Spleen (tissue), 11 donors: ENCODE measurements at regions not wholly inside any gene's neighbourhood (a gene's known extent, or its start where the extent isn't known, plus 50 kb on each side); places are given as distances from the start of the nearest gene placed in this dataset.

Experiments
- DNase-seq: peaks from one replicate; pipeline ENCODE4 v3.0.0-alpha.2; 2020
- H3K27ac ChIP-seq, 8 donors: fragments of 200-600 bp; sonication (generic) in 7 of 8; 1 replicate in 4 of 8; 2 replicates in 4 of 8; pipeline versions ENCODE4 v1.5.0 to v1.8.0; 2016 to 2021; ENCODE audit warnings: inconsistent platforms in 4 of 8, mild to moderate bottlenecking in 4 of 8, moderate library complexity in 1 of 8
- H3K27me3 ChIP-seq, 7 donors: fragments of 200-600 bp; sonication (generic) in 6 of 7; replicated peaks in 1 of 7; 1 replicate in 4 of 7; 2 replicates in 3 of 7; pipeline versions ENCODE4 v1.5.0 to v1.8.0; 2016 to 2021; ENCODE audit warnings: inconsistent platforms in 3 of 7, mild to moderate bottlenecking in 1 of 7
- H3K36me3 ChIP-seq, 6 donors: fragments of 200-600 bp; sonication (generic) in 5 of 6; 1 replicate in 4 of 6; 2 replicates in 2 of 6; pipeline versions ENCODE4 v1.5.0 to v1.8.0; 2016 to 2021; ENCODE audit warnings: inconsistent platforms in 2 of 6
- H3K4me1 ChIP-seq, 6 donors: fragments of 200-600 bp; sonication (generic) in 5 of 6; 1 replicate in 3 of 6; 2 replicates in 3 of 6; pipeline versions ENCODE4 v1.5.0 to v1.8.0; 2016 to 2021; ENCODE audit warnings: inconsistent platforms in 3 of 6
- H3K4me3 ChIP-seq, 8 donors: fragments of 200-600 bp; sonication (generic) in 7 of 8; 1 replicate in 4 of 8; 2 replicates in 4 of 8; pipeline versions ENCODE4 v1.5.0 to v1.8.0; 2016 to 2021; ENCODE audit warnings: inconsistent platforms in 4 of 8, mild to moderate bottlenecking in 4 of 8, moderate library complexity in 2 of 8
- H3K9me3 ChIP-seq, 8 donors: fragments of 200-600 bp; sonication (generic) in 7 of 8; 1 replicate in 4 of 8; 2 replicates in 4 of 8; pipeline versions ENCODE4 v1.5.0 to v1.8.0; 2016 to 2021; ENCODE audit warnings: inconsistent platforms in 4 of 8
- POLR2A ChIP-seq, 3 donors: fragments of 450-650 bp; IDR thresholded peaks; one replicate each; pipeline ENCODE4 v1.5.1; 2017; ENCODE audit warnings: antibody characterized with exemption in 3 of 3, mild to moderate bottlenecking in 1 of 3
- POLR2AphosphoS5 ChIP-seq, 3 donors: sonication (generic); formaldehyde crosslinking; IDR thresholded peaks; one replicate each; pipeline ENCODE4 v1.5.1; 2017; ENCODE audit warnings: antibody characterized with exemption in 3 of 3
- WGBS, 5 donors: extraction: QIAGEN DNeasy Blood & Tissue Kit in 3 of 5; methylation state at CpG; one replicate each; pipeline versions ENCODE4 v1.1.5 to v1.1.7; 2013 to 2018; 5-methylcytosine and 5-hydroxymethylcytosine counted together
- intact Hi-C: fragments of 100-400 bp; cut with DNase I; formaldehyde crosslinking; loops from one replicate; pipeline ENCODE4 v1.15.0; 2023; ENCODE audit warnings: low total_unique reads
- TF ChIP-seq, protein P1 (sequence below), 11 experiments: fragments of 200-600 bp in 7 of 11; fragments of 450-650 bp in 4 of 11; sonication (generic) in 4 of 11; IDR thresholded peaks in 8 of 11; conservative IDR thresholded peaks in 3 of 11; 1 replicate in 7 of 11; 2 replicates in 4 of 11; pipeline versions ENCODE4 v1.4.0 to v1.8.0; 2016 to 2021; ENCODE audit warnings: antibody characterized with exemption in 11 of 11, inconsistent platforms in 4 of 11, mild to moderate bottlenecking in 1 of 11
- donor health status: healthy with polysubstance abuse.
- donor health status: DM: no; HTN: no; CAD: no; lungs with moderate emphysema.
- donor health status: DM: no; HTN: no; CAD: no.
- donor health status: Bipolar disorder and iron deficiency.
- donor health status: healthy.
- donor health status: DM: no; HTN: no; CAD: no.
- donor health status: DM: yes; HTN: yes; CAD: no.

GRCh38 chr6:14709066-14709670 is 536.7 kb upstream of the JARID2 start:
- H3K27ac ChIP-seq: no peak overlapping the region
- H3K4me1 ChIP-seq: peaks cover 0 to 36% (median 13%) of the 10 kb centered on the region in 6 donors
- H3K9me3 ChIP-seq: peaks cover 0 to 10% (median 3%) of the 10 kb centered on the region in 8 donors
- TF ChIP-seq, protein P1, sequence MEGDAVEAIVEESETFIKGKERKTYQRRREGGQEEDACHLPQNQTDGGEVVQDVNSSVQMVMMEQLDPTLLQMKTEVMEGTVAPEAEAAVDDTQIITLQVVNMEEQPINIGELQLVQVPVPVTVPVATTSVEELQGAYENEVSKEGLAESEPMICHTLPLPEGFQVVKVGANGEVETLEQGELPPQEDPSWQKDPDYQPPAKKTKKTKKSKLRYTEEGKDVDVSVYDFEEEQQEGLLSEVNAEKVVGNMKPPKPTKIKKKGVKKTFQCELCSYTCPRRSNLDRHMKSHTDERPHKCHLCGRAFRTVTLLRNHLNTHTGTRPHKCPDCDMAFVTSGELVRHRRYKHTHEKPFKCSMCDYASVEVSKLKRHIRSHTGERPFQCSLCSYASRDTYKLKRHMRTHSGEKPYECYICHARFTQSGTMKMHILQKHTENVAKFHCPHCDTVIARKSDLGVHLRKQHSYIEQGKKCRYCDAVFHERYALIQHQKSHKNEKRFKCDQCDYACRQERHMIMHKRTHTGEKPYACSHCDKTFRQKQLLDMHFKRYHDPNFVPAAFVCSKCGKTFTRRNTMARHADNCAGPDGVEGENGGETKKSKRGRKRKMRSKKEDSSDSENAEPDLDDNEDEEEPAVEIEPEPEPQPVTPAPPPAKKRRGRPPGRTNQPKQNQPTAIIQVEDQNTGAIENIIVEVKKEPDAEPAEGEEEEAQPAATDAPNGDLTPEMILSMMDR (IDR thresholded peaks at IDR 0.05 in 8 of 11, conservative IDR thresholded peaks at IDR 0.05 in 3 of 11): no peak
- TF ChIP-seq POLR2A (IDR thresholded peaks at IDR 0.05) (no peak), POLR2AphosphoS5 (IDR thresholded peaks at IDR 0.05) (no peak)
- H3K27me3 ChIP-seq: no peaks in the 10 kb centered on the region
- H3K36me3 ChIP-seq: no peaks in the 10 kb centered on the region
- H3K4me3 ChIP-seq: no peak overlapping the region
- 95 to 98% (median 97%) methylated on average over 12 of the region's 12 CpGs for WGBS, 5 donors
- intact Hi-C loops: no loop called here
- DNase-seq: no peak

DNA sequence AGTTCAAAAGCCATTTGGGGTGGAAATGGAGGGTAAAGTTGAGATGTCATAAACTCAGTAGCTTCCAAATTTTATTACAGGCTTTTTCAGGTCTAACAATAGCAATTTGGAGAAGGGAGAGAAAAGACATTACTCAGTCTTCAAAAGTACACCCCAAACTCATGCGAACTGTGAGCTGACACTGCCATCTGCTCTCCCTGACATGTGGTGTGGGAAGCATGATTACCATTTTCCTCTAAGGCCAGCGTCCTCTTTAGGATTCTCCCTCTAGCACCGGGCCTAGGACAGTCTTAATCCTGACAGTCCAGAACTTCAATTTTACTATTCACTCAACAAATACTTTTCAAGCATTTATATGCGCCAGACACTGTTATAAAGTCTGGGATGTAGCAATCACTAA is 536.0 kb upstream of the JARID2 start:
- Histone ChIP-seq H3K27me3 (no peaks in the 10 kb centered on the region), H3K9me3 (peaks cover 0 to 10% (median 3%) of the 10 kb centered on the region in 8 donors), H3K36me3 (no peaks in the 10 kb centered on the region), H3K4me3 (no peak overlapping the region), H3K4me1 (peaks cover 0 to 36% (median 13%) of the 10 kb centered on the region in 6 donors), H3K27ac (no peak overlapping the region)
- intact Hi-C loops: no loop called here
- no peak for DNase-seq
- TF ChIP-seq, protein P1 (IDR thresholded peaks at IDR 0.05 in 8 of 11, conservative IDR thresholded peaks at IDR 0.05 in 3 of 11): no peak
- no peak for TF ChIP-seq POLR2A (IDR thresholded peaks at IDR 0.05)
- WGBS, 5 donors: 92 to 100% (median 95%) methylated on average over 4 of the region's 4 CpGs

DNA sequence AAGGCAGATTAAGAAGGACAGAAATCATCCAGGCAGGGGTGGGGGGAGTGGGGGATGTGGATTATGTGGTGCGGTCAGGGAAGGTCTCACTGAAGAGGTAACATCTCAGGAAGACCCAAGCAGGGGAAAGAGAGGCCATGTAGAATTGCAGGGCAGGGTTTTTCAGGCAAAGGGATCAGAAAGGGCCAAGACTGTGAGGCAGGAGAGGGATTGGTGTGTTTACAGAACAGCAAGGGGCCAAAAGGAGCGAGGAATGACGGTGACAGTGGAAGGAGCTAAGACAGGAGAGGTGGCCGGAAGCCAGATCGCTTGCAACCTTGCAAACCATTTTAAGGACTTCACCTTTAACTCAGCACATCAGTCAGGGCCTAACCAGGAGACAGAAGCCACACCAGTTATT is 535.4 kb upstream of the JARID2 start:
- Histone ChIP-seq H3K36me3 (no peaks in the 10 kb centered on the region), H3K27ac (peak overlapping the region in 7 of 8 donors; percentile 0 to 79 (median 55)), H3K27me3 (no peaks in the 10 kb centered on the region), H3K4me3 (no peak overlapping the region), H3K9me3 (peaks cover 0 to 10% (median 3%) of the 10 kb centered on the region in 8 donors), H3K4me1 (peaks cover 0 to 36% (median 13%) of the 10 kb centered on the region in 6 donors)
- no peak for DNase-seq
- WGBS, 5 donors: 94 to 98% (median 98%) methylated on average over 5 of the region's 5 CpGs
- no peak for TF ChIP-seq POLR2AphosphoS5 (IDR thresholded peaks at IDR 0.05)
- TF ChIP-seq POLR2A (IDR thresholded peaks at IDR 0.05): no peak
- TF ChIP-seq, protein P1 (IDR thresholded peaks at IDR 0.05 in 8 of 11, conservative IDR thresholded peaks at IDR 0.05 in 3 of 11): no peak
- intact Hi-C loops: no loop called here

GRCh38 chr6:14711056-14711703 is 534.7 kb upstream of the JARID2 start:
- Histone ChIP-seq H3K27ac (peak overlapping the region in 7 of 8 donors; percentile 0 to 79 (median 55)), H3K27me3 (no peaks in the 10 kb centered on the region), H3K4me3 (peak overlapping the region in 1 of 8 donors; percentile 17), H3K9me3 (peaks cover 0 to 10% (median 3%) of the 10 kb centered on the region in 8 donors), H3K36me3 (no peaks in the 10 kb centered on the region), H3K4me1 (peaks cover 0 to 34% (median 14%) of the 10 kb centered on the region in 6 donors)
- WGBS, 5 donors: 54 to 64% (median 61%) methylated on average over 3 of the region's 3 CpGs
- intact Hi-C loops: no loop called here
- TF ChIP-seq, protein P1 (IDR thresholded peaks at IDR 0.05 in 8 of 11, conservative IDR thresholded peaks at IDR 0.05 in 3 of 11): peak; percentile 14 to 78 (median 63)
- TF ChIP-seq POLR2A (IDR thresholded peaks at IDR 0.05): no peak
- DNase-seq: no peak
